ENCODE measurements at regions not wholly inside any gene's neighbourhood (a gene's known extent, or its start where the extent isn't known, plus 50 kb on each side); places are given as distances from the start of the nearest gene placed in this dataset.

- FAIRE-seq, result no peak
Measured at GRCh38 chr18:29962579-29962978, 1080.0 kb downstream of the DSC3 start.

GRCh38 chr18:29960539-29960938 lies 1082.0 kb downstream of the DSC3 start:
- H3K9me1 ChIP-seq (ENCODE audit: control insufficient read depth, extremely low read depth, insufficient read depth, low read length), result no peaks in the 10 kb centered on the region
- no peaks in the 10 kb centered on the region for H3K36me3 ChIP-seq (ENCODE audit: control insufficient read depth in 2 of 2, extremely low read depth in 1 of 2, insufficient read depth in 2 of 2, low read length in 2 of 2)
- H3K4me3 ChIP-seq (ENCODE audit: control insufficient read depth in 2 of 3, extremely low read depth in 1 of 3, insufficient read depth in 2 of 3, low read depth in 1 of 3, low read length in 3 of 3), result no peak overlapping the region
- no peak for DNase-seq (ENCODE audit: low read depth, low spot score)
- H3K4me1 ChIP-seq (ENCODE audit: control insufficient read depth, extremely low read depth, insufficient read depth, low read length), result no peaks in the 10 kb centered on the region
- H3K9me3 ChIP-seq (ENCODE audit: control insufficient read depth, low read depth, low read length), result no peaks in the 10 kb centered on the region
- dilution Hi-C loops (cut with MboI; ENCODE audit: extremely low pct_ligation_motif_present, low sequenced_read_pairs), result no loop called here
- H3K27ac ChIP-seq (ENCODE audit: control insufficient read depth, insufficient read depth, low read length), result no peak overlapping the region
- H3K4me2 ChIP-seq (ENCODE audit: control insufficient read depth, extremely low read depth, insufficient read depth, low read depth, low read length), result no peak overlapping the region
- FAIRE-seq, result no peak
- H3K27me3 ChIP-seq (ENCODE audit: control insufficient read depth, extremely low read depth, insufficient read depth, low read length), result no peaks in the 10 kb centered on the region
- TF ChIP-seq EZH2 (IDR thresholded peaks at IDR 0.05; ENCODE audit: low read length) (no peak), CTCF (optimal IDR thresholded peaks at IDR 0.05 in 1 of 3, IDR thresholded peaks at IDR 0.05 in 1 of 3, conservative IDR thresholded peaks at IDR 0.05 in 1 of 3; ENCODE audit: extremely low read depth in 1 of 3, insufficient read depth in 2 of 3, low read length in 3 of 3) (no peak)
- no peak overlapping the region for H2AFZ ChIP-seq (ENCODE audit: control insufficient read depth, low read length)
- H4K20me1 ChIP-seq (ENCODE audit: control insufficient read depth, extremely low read depth, insufficient read depth, low read length), result no peaks in the 10 kb centered on the region
- no peak overlapping the region for H3K9ac ChIP-seq (ENCODE audit: control insufficient read depth, extremely low read depth, insufficient read depth, low read length)
- no peaks in the 10 kb centered on the region for H3K79me2 ChIP-seq (ENCODE audit: control insufficient read depth, insufficient read depth, low read length)

More at GRCh38 chr18:29962579-29962978, 1080.0 kb downstream of the DSC3 start:
- TF ChIP-seq CTCF (optimal IDR thresholded peaks at IDR 0.05 in 1 of 3, IDR thresholded peaks at IDR 0.05 in 1 of 3, conservative IDR thresholded peaks at IDR 0.05 in 1 of 3; ENCODE audit: extremely low read depth in 1 of 3, insufficient read depth in 2 of 3, low read length in 3 of 3), result peak in 1 of 3 experiments; percentile 13
- TF ChIP-seq EZH2 (IDR thresholded peaks at IDR 0.05; ENCODE audit: low read length), result no peak
- Histone ChIP-seq H3K4me3 (ENCODE audit: control insufficient read depth in 2 of 3, extremely low read depth in 1 of 3, insufficient read depth in 2 of 3, low read depth in 1 of 3, low read length in 3 of 3) (no peak overlapping the region), H3K27me3 (ENCODE audit: control insufficient read depth, extremely low read depth, insufficient read depth, low read length) (no peaks in the 10 kb centered on the region), H3K36me3 (ENCODE audit: control insufficient read depth in 2 of 2, extremely low read depth in 1 of 2, insufficient read depth in 2 of 2, low read length in 2 of 2) (no peaks in the 10 kb centered on the region), H3K4me1 (ENCODE audit: control insufficient read depth, extremely low read depth, insufficient read depth, low read length) (no peaks in the 10 kb centered on the region), H2AFZ (ENCODE audit: control insufficient read depth, low read length) (no peak overlapping the region), H3K9me1 (ENCODE audit: control insufficient read depth, extremely low read depth, insufficient read depth, low read length) (no peaks in the 10 kb centered on the region), H3K9ac (ENCODE audit: control insufficient read depth, extremely low read depth, insufficient read depth, low read length) (no peak overlapping the region), H3K79me2 (ENCODE audit: control insufficient read depth, insufficient read depth, low read length) (no peaks in the 10 kb centered on the region), H3K4me2 (ENCODE audit: control insufficient read depth, extremely low read depth, insufficient read depth, low read depth, low read length) (no peak overlapping the region), H3K9me3 (ENCODE audit: control insufficient read depth, low read depth, low read length) (no peaks in the 10 kb centered on the region), H4K20me1 (ENCODE audit: control insufficient read depth, extremely low read depth, insufficient read depth, low read length) (no peaks in the 10 kb centered on the region), H3K27ac (ENCODE audit: control insufficient read depth, insufficient read depth, low read length) (no peak overlapping the region)
- dilution Hi-C loops (cut with MboI; ENCODE audit: extremely low pct_ligation_motif_present, low sequenced_read_pairs), result no loop called here
- DNase-seq (ENCODE audit: low read depth, low spot score), result no peak

Data from keratinocyte (primary cell).